ENCODE measurements at regions not wholly inside any gene's neighbourhood (a gene's known extent, or its start where the extent isn't known, plus 50 kb on each side); places are given as distances from the start of the nearest gene placed in this dataset.

- TF ChIP-seq CTCF (IDR thresholded peaks at IDR 0.05; ENCODE audit: borderline replicate concordance, extremely low read depth, low read length, poor library complexity, severe bottlenecking) (no peak), EZH2 (IDR thresholded peaks at IDR 0.05; ENCODE audit: borderline replicate concordance, low read depth, low read length, severe bottlenecking) (no peak)
Observed at GRCh38 chr1:22365331-22366295, 86.0 kb upstream of the ZBTB40 start.
